DND-41 (cell line): ENCODE measurements at regions not wholly inside any gene's neighbourhood (a gene's known extent, or its start where the extent isn't known, plus 50 kb on each side); places are given as distances from the start of the nearest gene placed in this dataset.

Source experiments
- ATAC-seq: fragments of 200-7000 bp; cut with Tn5 transposase; 3 replicates; pipeline ENCODE4 v1.9.1; 2021; ENCODE audit warnings: low read depth; ENCODE audit not compliant: insufficient read depth
- DNase-seq: peaks from one replicate; pipeline ENCODE4 v3.0.0-alpha.2; 2020
- H2AFZ ChIP-seq: 2 replicates; pipeline ENCODE4 v1.6.0; 2012; ENCODE audit warnings: low read depth, low read length
- H3K27ac ChIP-seq: 2 replicates; pipeline ENCODE4 v1.5.1; 2012; ENCODE audit warnings: low read length, inconsistent platforms
- H3K27me3 ChIP-seq: fragments of 200-600 bp; sonication (generic); 2 replicates; pipeline ENCODE4 v1.6.0; 2012; ENCODE audit warnings: low read length, mild to moderate bottlenecking, inconsistent platforms; ENCODE audit not compliant: insufficient read depth, poor library complexity
- H3K36me3 ChIP-seq: 2 replicates; pipeline ENCODE4 v1.5.1; 2012; ENCODE audit warnings: low read length, inconsistent platforms; ENCODE audit not compliant: insufficient read depth
- H3K4me1 ChIP-seq: 2 replicates; pipeline ENCODE4 v1.5.1; 2012; ENCODE audit warnings: mild to moderate bottlenecking, low read length; ENCODE audit not compliant: insufficient read depth
- H3K4me2 ChIP-seq: 2 replicates; pipeline ENCODE4 v1.6.0; 2012; ENCODE audit warnings: mild to moderate bottlenecking, moderate library complexity, low read length, inconsistent platforms; ENCODE audit not compliant: insufficient read depth
- H3K4me3 ChIP-seq, 2 experiments: fragments of 200-600 bp in 1 of 2; shearing (Covaris generic) in 1 of 2; 2 replicates each; pipeline ENCODE4 v1.5.1; 2012 to 2016; ENCODE audit warnings: inconsistent platforms in 2 of 2, low read length in 2 of 2, mild to moderate bottlenecking in 2 of 2, low read depth in 1 of 2, moderate library complexity in 1 of 2
- H3K79me2 ChIP-seq: 2 replicates; pipeline ENCODE4 v1.6.0; 2012; ENCODE audit warnings: low read length, inconsistent platforms; ENCODE audit not compliant: insufficient read depth
- H3K9ac ChIP-seq: 2 replicates; pipeline ENCODE4 v1.6.0; 2012; ENCODE audit warnings: low read depth, mild to moderate bottlenecking, inconsistent platforms, low read length, moderate library complexity
- H3K9me3 ChIP-seq: 2 replicates; pipeline ENCODE4 v1.5.1; 2012; ENCODE audit warnings: low read length, moderate library complexity, mild to moderate bottlenecking, inconsistent platforms; ENCODE audit not compliant: insufficient read depth, severe bottlenecking
- H4K20me1 ChIP-seq: 2 replicates; pipeline ENCODE4 v1.6.0; 2012; ENCODE audit warnings: low read length; ENCODE audit not compliant: insufficient read depth
- EZH2 ChIP-seq: IDR thresholded peaks from 3 replicates; pipeline ENCODE4 v1.6.1; 2012; ENCODE audit warnings: borderline replicate concordance, low read depth, mild to moderate bottlenecking, moderate library complexity, low read length, inconsistent platforms; ENCODE audit not compliant: severe bottlenecking
- TF ChIP-seq, protein P1 (sequence below): IDR thresholded peaks from 2 replicates; pipeline ENCODE4 v1.5.1; 2012; ENCODE audit warnings: borderline replicate concordance, low read length, moderate library complexity, mild to moderate bottlenecking; ENCODE audit not compliant: poor library complexity, severe bottlenecking; ENCODE audit errors: extremely low read depth

GRCh38 chr13:40457929-40458719, 208.3 kb downstream of the FOXO1 start:
- no peak overlapping the region for H3K9ac ChIP-seq
- no peaks in the 10 kb centered on the region for H3K36me3 ChIP-seq
- H3K4me2 ChIP-seq, result no peak overlapping the region
- no peak overlapping the region for H3K27ac ChIP-seq
- H3K79me2 ChIP-seq, result no peaks in the 10 kb centered on the region
- no peaks in the 10 kb centered on the region for H3K9me3 ChIP-seq
- 0 out of 2 replicates have a peak, but pooled peaks cover 5% of the 10 kb centered on the region for H4K20me1 ChIP-seq
- H2AFZ ChIP-seq, result no peak overlapping the region
- no peaks in the 10 kb centered on the region for H3K4me1 ChIP-seq
- H3K27me3 ChIP-seq, result no peaks in the 10 kb centered on the region
- no peak for ATAC-seq
- H3K4me3 ChIP-seq, result no peak overlapping the region
- no peak for DNase-seq
- TF ChIP-seq, protein P1, sequence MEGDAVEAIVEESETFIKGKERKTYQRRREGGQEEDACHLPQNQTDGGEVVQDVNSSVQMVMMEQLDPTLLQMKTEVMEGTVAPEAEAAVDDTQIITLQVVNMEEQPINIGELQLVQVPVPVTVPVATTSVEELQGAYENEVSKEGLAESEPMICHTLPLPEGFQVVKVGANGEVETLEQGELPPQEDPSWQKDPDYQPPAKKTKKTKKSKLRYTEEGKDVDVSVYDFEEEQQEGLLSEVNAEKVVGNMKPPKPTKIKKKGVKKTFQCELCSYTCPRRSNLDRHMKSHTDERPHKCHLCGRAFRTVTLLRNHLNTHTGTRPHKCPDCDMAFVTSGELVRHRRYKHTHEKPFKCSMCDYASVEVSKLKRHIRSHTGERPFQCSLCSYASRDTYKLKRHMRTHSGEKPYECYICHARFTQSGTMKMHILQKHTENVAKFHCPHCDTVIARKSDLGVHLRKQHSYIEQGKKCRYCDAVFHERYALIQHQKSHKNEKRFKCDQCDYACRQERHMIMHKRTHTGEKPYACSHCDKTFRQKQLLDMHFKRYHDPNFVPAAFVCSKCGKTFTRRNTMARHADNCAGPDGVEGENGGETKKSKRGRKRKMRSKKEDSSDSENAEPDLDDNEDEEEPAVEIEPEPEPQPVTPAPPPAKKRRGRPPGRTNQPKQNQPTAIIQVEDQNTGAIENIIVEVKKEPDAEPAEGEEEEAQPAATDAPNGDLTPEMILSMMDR, result no peak
- TF ChIP-seq EZH2, result no peak

- Histone ChIP-seq H3K36me3 (no peaks in the 10 kb centered on the region), H3K4me2 (no peak overlapping the region), H3K9ac (no peak overlapping the region), H3K4me3 (no peak overlapping the region), H2AFZ (no peak overlapping the region), H3K79me2 (no peaks in the 10 kb centered on the region), H4K20me1 (0 out of 2 replicates have a peak, but pooled peaks cover 5% of the 10 kb centered on the region), H3K27me3 (no peaks in the 10 kb centered on the region), H3K9me3 (no peaks in the 10 kb centered on the region), H3K27ac (no peak overlapping the region), H3K4me1 (no peaks in the 10 kb centered on the region)
- DNase-seq, result no peak
- TF ChIP-seq, protein P1, result no peak
- TF ChIP-seq EZH2, result no peak
- ATAC-seq, result no peak
Measured at GRCh38 chr13:40458720-40458990, 207.8 kb downstream of the FOXO1 start.

DNA sequence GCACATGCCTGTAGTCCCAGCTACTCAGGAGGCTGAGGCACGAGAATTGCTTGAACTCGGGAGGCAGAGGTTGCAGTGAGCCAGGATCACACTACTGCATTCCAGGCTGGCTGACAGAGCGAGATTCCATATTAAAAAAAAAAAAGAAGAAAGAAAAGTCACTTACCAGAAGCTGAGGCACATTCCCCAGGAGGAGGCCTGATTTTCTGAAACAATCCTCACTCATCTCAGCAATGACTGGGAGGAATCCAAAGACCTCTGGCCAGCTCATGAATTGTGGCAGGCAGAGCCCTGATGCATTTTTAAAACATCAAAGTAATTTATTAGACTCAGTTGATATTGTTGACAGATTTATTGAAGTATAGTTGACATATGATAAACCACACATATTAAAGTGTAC, 206.3 kb downstream of the FOXO1 start:
- H3K79me2 ChIP-seq, result no peaks in the 10 kb centered on the region
- 0 out of 2 replicates have a peak, but pooled peaks cover 5% of the 10 kb centered on the region for H4K20me1 ChIP-seq
- TF ChIP-seq, protein P1, result no peak
- no peak for TF ChIP-seq EZH2
- no peak overlapping the region for H3K4me2 ChIP-seq
- H3K27me3 ChIP-seq, result no peaks in the 10 kb centered on the region
- DNase-seq, result no peak
- no peaks in the 10 kb centered on the region for H3K4me1 ChIP-seq
- H3K27ac ChIP-seq, result no peak overlapping the region
- no peak overlapping the region for H2AFZ ChIP-seq
- H3K9me3 ChIP-seq, result no peaks in the 10 kb centered on the region
- no peak overlapping the region for H3K4me3 ChIP-seq
- no peak for ATAC-seq
- H3K9ac ChIP-seq, result no peak overlapping the region
- no peaks in the 10 kb centered on the region for H3K36me3 ChIP-seq
